ENCODE measurements at regions not wholly inside any gene's neighbourhood (a gene's known extent, or its start where the extent isn't known, plus 50 kb on each side); places are given as distances from the start of the nearest gene placed in this dataset.
A peak's percentile ranks its signal among the peaks of the same experiment; 100 is the strongest.
"Not testable (repeated sequence)": the region's sequence is repeated elsewhere in the genome, so short reads cannot be mapped to it uniquely, and the experiment has no call there.

GRCh38 chr15:59896663-59897074, 107.4 kb upstream of the FOXB1 start:
- H3K79me2 ChIP-seq (ENCODE audit: insufficient read depth, low read length) = no peaks in the 10 kb centered on the region
- FAIRE-seq (no peak), DNase-seq (ENCODE audit: low read depth) (no peak)
- H3K9me3 Mint-ChIP-seq (ENCODE audit: unreplicated experiment) = no peaks in the 10 kb centered on the region
- H3K4me1 ChIP-seq (ENCODE audit: insufficient read depth, low read length) = no peaks in the 10 kb centered on the region
- H3K4me2 ChIP-seq (ENCODE audit: low read length) = no peak overlapping the region
- TF ChIP-seq, protein P1, sequence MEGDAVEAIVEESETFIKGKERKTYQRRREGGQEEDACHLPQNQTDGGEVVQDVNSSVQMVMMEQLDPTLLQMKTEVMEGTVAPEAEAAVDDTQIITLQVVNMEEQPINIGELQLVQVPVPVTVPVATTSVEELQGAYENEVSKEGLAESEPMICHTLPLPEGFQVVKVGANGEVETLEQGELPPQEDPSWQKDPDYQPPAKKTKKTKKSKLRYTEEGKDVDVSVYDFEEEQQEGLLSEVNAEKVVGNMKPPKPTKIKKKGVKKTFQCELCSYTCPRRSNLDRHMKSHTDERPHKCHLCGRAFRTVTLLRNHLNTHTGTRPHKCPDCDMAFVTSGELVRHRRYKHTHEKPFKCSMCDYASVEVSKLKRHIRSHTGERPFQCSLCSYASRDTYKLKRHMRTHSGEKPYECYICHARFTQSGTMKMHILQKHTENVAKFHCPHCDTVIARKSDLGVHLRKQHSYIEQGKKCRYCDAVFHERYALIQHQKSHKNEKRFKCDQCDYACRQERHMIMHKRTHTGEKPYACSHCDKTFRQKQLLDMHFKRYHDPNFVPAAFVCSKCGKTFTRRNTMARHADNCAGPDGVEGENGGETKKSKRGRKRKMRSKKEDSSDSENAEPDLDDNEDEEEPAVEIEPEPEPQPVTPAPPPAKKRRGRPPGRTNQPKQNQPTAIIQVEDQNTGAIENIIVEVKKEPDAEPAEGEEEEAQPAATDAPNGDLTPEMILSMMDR (IDR thresholded peaks at IDR 0.05; ENCODE audit: insufficient read depth, low read depth, low read length) = no peak
- no peak for TF ChIP-seq EZH2 (IDR thresholded peaks at IDR 0.05; ENCODE audit: insufficient read depth, low read length)
- no peak overlapping the region for H3K4me3 Mint-ChIP-seq (ENCODE audit: unreplicated experiment)
- peaks cover 2% of the 10 kb centered on the region for H3K27me3 ChIP-seq (ENCODE audit: insufficient read depth, low read length)
- no peaks in the 10 kb centered on the region for H3K36me3 Mint-ChIP-seq (ENCODE audit: low read depth, unreplicated experiment)
- no peak overlapping the region for H3K9ac ChIP-seq (ENCODE audit: low read length)
- no peaks in the 10 kb centered on the region for H3K4me1 Mint-ChIP-seq (ENCODE audit: low read depth, unreplicated experiment)
- no peak overlapping the region for H3K27ac ChIP-seq (ENCODE audit: low read depth, low read length)
- no peak overlapping the region for H3K27ac Mint-ChIP-seq (ENCODE audit: unreplicated experiment)
- peaks cover 11% of the 10 kb centered on the region for H3K27me3 Mint-ChIP-seq (ENCODE audit: low read depth, unreplicated experiment)
- no peak overlapping the region for H2AFZ ChIP-seq (ENCODE audit: low read depth, low read length)
- H4K20me1 ChIP-seq (ENCODE audit: insufficient read depth, low read length) = no peaks in the 10 kb centered on the region
- H3K4me3 ChIP-seq (ENCODE audit: insufficient read depth, low read depth, low read length) = no peak overlapping the region
- H3K9me3 ChIP-seq (ENCODE audit: insufficient read depth, low read depth, low read length) = no peaks in the 10 kb centered on the region
- H3K36me3 ChIP-seq (ENCODE audit: insufficient read depth, low read length) = no peaks in the 10 kb centered on the region

GRCh38 chr15:59894835-59895234, 109.3 kb upstream of the FOXB1 start:
- H3K27ac ChIP-seq (ENCODE audit: low read depth, low read length) = no peak overlapping the region
- H3K27me3 ChIP-seq (ENCODE audit: insufficient read depth, low read length) = peaks cover 5% of the 10 kb centered on the region
- Mint-ChIP-seq H3K9me3 (ENCODE audit: unreplicated experiment) (no peaks in the 10 kb centered on the region), H3K4me3 (ENCODE audit: unreplicated experiment) (no peak overlapping the region), H3K4me1 (ENCODE audit: low read depth, unreplicated experiment) (no peaks in the 10 kb centered on the region), H3K36me3 (ENCODE audit: low read depth, unreplicated experiment) (no peaks in the 10 kb centered on the region), H3K27ac (ENCODE audit: unreplicated experiment) (no peak overlapping the region), H3K27me3 (ENCODE audit: low read depth, unreplicated experiment) (peaks cover 11% of the 10 kb centered on the region)
- no peak overlapping the region for H2AFZ ChIP-seq (ENCODE audit: low read depth, low read length)
- no peaks in the 10 kb centered on the region for H3K4me1 ChIP-seq (ENCODE audit: insufficient read depth, low read length)
- TF ChIP-seq, protein P1 (IDR thresholded peaks at IDR 0.05; ENCODE audit: insufficient read depth, low read depth, low read length) = no peak
- TF ChIP-seq EZH2 (IDR thresholded peaks at IDR 0.05; ENCODE audit: insufficient read depth, low read length) = no peak
- H3K9me3 ChIP-seq (ENCODE audit: insufficient read depth, low read depth, low read length) = no peaks in the 10 kb centered on the region
- no peaks in the 10 kb centered on the region for H4K20me1 ChIP-seq (ENCODE audit: insufficient read depth, low read length)
- no peak overlapping the region for H3K4me3 ChIP-seq (ENCODE audit: insufficient read depth, low read depth, low read length)
- H3K9ac ChIP-seq (ENCODE audit: low read length) = no peak overlapping the region
- FAIRE-seq = no peak
- H3K4me2 ChIP-seq (ENCODE audit: low read length) = no peak overlapping the region
- DNase-seq (ENCODE audit: low read depth) = no peak
- H3K79me2 ChIP-seq (ENCODE audit: insufficient read depth, low read length) = no peaks in the 10 kb centered on the region
- H3K36me3 ChIP-seq (ENCODE audit: insufficient read depth, low read length) = no peaks in the 10 kb centered on the region

- Mint-ChIP-seq H3K9me3 (ENCODE audit: unreplicated experiment) (no peaks in the 10 kb centered on the region), H3K4me3 (ENCODE audit: unreplicated experiment) (no peak overlapping the region), H3K27ac (ENCODE audit: unreplicated experiment) (no peak overlapping the region), H3K4me1 (ENCODE audit: low read depth, unreplicated experiment) (no peaks in the 10 kb centered on the region), H3K27me3 (ENCODE audit: low read depth, unreplicated experiment) (peaks cover 7% of the 10 kb centered on the region), H3K36me3 (ENCODE audit: low read depth, unreplicated experiment) (no peaks in the 10 kb centered on the region)
- H3K79me2 ChIP-seq (ENCODE audit: insufficient read depth, low read length) = no peaks in the 10 kb centered on the region
- H3K9ac ChIP-seq (ENCODE audit: low read length) = no peak overlapping the region
- no peaks in the 10 kb centered on the region for H3K4me1 ChIP-seq (ENCODE audit: insufficient read depth, low read length)
- H3K36me3 ChIP-seq (ENCODE audit: insufficient read depth, low read length) = no peaks in the 10 kb centered on the region
- TF ChIP-seq, protein P1 (IDR thresholded peaks at IDR 0.05; ENCODE audit: insufficient read depth, low read depth, low read length) = no peak
- no peak for TF ChIP-seq EZH2 (IDR thresholded peaks at IDR 0.05; ENCODE audit: insufficient read depth, low read length)
- no peaks in the 10 kb centered on the region for H3K9me3 ChIP-seq (ENCODE audit: insufficient read depth, low read depth, low read length)
- DNase-seq (ENCODE audit: low read depth) (peak; percentile 10), FAIRE-seq (no peak)
- H3K4me2 ChIP-seq (ENCODE audit: low read length) = no peak overlapping the region
- H3K27ac ChIP-seq (ENCODE audit: low read depth, low read length) = no peak overlapping the region
- H3K4me3 ChIP-seq (ENCODE audit: insufficient read depth, low read depth, low read length) = no peak overlapping the region
- peaks cover 5% of the 10 kb centered on the region for H3K27me3 ChIP-seq (ENCODE audit: insufficient read depth, low read length)
- no peaks in the 10 kb centered on the region for H4K20me1 ChIP-seq (ENCODE audit: insufficient read depth, low read length)
- H2AFZ ChIP-seq (ENCODE audit: low read depth, low read length) = no peak overlapping the region
Observed at GRCh38 chr15:59892985-59893384, 111.1 kb upstream of the FOXB1 start.

DNA sequence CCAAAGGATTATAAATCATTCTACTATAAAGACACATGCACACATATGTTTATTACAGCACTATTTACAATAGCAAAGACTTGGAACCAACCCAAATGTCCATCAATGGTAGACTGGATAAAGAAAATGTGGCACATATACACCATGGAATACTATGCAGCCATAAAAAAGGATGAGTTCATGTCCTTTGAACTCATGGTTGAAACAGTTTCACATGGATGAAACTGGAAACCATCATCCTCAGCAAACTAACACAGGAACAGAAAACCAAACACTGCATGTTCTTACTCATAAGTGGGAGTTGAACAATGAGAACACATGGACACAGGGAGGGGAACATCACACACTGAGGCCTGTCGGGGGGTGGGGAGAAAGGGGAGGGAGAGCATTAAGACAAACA, 116.2 kb upstream of the FOXB1 start:
- H3K4me1 ChIP-seq (ENCODE audit: insufficient read depth, low read length); H3K9me3 Mint-ChIP-seq (ENCODE audit: unreplicated experiment); H3K27me3 ChIP-seq (ENCODE audit: insufficient read depth, low read length); H3K4me3 ChIP-seq (ENCODE audit: insufficient read depth, low read depth, low read length); H3K27me3 Mint-ChIP-seq (ENCODE audit: low read depth, unreplicated experiment); H3K79me2 ChIP-seq (ENCODE audit: insufficient read depth, low read length); FAIRE-seq; H3K9ac ChIP-seq (ENCODE audit: low read length); H3K27ac ChIP-seq (ENCODE audit: low read depth, low read length); H3K36me3 ChIP-seq (ENCODE audit: insufficient read depth, low read length); DNase-seq (ENCODE audit: low read depth); H3K9me3 ChIP-seq (ENCODE audit: insufficient read depth, low read depth, low read length); H3K4me2 ChIP-seq (ENCODE audit: low read length); H3K27ac Mint-ChIP-seq (ENCODE audit: unreplicated experiment); H2AFZ ChIP-seq (ENCODE audit: low read depth, low read length); H3K4me3 Mint-ChIP-seq (ENCODE audit: unreplicated experiment); H4K20me1 ChIP-seq (ENCODE audit: insufficient read depth, low read length); H3K36me3 Mint-ChIP-seq (ENCODE audit: low read depth, unreplicated experiment): not testable (repeated sequence)
- H3K4me1 Mint-ChIP-seq (ENCODE audit: low read depth, unreplicated experiment) = peaks cover 10% of the 10 kb centered on the region
